Middle frontal gyrus (tissue), 1 donor: ENCODE measurements at regions not wholly inside any gene's neighbourhood (a gene's known extent, or its start where the extent isn't known, plus 50 kb on each side); places are given as distances from the start of the nearest gene placed in this dataset.

Source experiments
- DNase-seq: peaks from one replicate; pipeline ENCODE4 v3.0.0-alpha.2; 2015; ENCODE audit warnings: low spot score; ENCODE audit errors: extremely low spot score

DNA sequence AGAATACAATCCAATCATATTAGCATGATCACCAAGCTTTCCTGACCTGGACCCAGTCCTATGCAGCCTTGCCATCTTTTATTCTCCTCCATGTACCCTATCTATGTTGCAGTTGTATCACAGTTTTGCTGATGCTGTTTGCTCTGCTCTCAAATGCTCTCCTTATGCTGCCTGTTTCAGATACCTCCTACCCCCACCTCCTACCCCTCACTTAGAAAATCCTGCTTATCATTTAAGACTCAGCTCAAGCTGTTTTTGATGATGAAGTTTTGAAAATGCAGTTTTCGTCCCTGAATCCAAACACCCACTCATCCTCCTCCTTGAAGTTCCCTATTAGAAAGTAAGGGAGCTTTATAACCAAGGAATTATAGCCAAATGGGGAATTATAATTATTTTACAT is 457.4 kb upstream of the ATP2B1 start:
- DNase-seq = no peak

GRCh38 chr12:90163975-90164374 is 455.3 kb upstream of the ATP2B1 start:
- no peak for DNase-seq

DNA sequence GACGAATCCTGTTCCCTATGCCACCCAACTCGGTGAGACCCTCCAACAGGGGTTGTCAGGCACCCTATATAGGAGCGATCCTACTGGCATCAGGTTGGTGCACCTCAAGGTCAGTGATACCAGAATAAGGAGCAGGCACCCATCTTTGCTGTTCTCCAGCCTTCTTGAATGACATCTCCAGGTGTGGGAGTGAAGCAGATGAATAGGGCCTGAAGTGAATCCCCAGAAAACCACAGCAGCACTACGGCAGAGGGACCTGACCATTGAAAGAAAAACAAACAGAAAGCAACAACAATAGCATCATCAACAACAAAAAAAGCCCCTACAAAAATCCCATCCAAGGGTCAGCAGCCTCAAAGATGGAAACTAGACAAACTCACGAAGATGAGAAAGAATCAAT is 445.2 kb upstream of the ATP2B1 start:
- DNase-seq = no peak

GRCh38 chr12:90152897-90153624 is 444.4 kb upstream of the ATP2B1 start:
- no peak for DNase-seq

DNA sequence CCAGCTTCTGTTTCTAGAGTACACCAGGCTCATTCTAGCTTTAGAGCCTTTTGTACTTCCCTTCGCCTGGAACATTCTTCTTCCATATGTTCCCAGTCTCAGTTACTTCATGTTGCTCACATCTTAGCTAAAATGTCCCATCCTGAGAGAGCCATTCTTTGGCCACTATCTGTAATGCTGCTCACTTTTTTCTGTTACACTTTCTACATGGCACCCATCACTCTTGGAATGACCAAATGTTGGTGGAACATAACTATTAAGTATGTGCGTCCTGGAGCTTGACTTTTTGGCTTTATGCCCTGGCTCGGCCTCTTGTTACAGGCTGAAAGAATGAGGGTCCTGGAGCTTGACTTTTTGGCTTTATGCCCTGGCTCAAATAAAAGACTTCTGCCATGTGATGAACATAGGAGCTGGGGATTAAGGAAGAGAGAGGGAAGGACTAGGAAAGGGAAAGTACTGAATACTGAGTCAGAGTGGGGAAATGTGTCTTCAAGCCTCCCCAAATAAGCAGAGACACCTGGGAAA is 442.9 kb upstream of the ATP2B1 start:
- DNase-seq = no peak

DNA sequence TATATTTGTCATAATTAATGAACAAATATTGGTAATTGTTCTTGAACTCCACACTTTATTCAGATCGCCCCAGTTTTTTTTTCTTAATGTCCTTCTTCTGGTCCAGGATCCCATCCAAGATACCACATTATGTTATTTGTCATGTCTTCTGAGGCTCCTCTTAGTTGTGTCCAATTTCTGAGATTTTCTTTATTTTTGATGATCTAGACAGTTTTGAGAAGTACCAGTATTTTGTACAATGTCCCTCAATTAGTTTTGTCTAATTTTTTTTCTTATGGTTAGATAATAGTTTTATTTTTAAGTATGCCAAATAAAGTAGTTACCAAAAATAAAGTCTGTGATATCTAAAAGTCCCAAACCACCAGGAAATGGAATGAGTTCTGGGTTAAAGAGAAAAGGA is 440.8 kb upstream of the ATP2B1 start:
- no peak for DNase-seq

- no peak for DNase-seq
Observed at GRCh38 chr12:90129366-90130030, 420.9 kb upstream of the ATP2B1 start.

- peak; percentile 23 for DNase-seq
Observed at GRCh38 chr12:90128526-90128925, 419.9 kb upstream of the ATP2B1 start.

DNA sequence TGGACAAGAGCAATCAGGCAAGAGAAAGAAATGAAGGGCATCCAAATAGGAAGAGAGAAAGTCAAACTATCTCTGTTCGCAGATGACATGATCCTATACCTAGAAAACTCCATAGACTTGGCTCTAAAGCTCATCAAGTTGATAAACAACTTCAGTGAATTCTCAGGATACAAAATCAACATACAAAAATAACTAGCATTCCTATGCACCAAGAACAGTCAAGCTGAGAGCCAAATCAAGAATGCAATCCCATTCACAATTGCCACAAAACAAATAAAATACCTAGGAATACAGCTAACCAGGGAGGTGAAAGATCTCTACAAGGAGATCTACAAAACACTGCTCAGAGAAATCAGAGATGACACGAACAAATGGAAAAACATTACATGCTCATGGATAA is 417.5 kb upstream of the ATP2B1 start:
- no peak for DNase-seq

DNA sequence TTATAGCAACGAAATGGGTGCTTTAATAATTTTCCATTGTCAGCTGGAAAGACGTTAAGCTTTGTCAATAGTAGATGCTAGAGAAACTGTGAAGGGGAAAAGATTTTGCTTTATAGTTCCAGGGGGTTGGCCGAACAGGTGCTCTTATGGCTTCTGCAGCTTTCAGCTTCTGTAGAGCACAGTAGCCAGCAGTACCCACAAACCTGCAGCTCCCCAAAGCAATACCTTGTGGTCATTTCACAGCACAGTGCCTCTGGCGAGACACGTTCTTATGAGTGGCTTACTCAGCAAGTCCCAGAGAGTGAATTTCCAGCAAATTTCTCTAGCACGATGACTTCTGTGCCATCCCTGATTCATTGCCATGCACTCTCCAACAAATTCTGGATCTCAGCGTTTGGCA is 416.3 kb upstream of the ATP2B1 start:
- no peak for DNase-seq

GRCh38 chr12:90124289-90124688 is 415.7 kb upstream of the ATP2B1 start:
- DNase-seq = no peak

GRCh38 chr12:90122681-90123080 is 414.0 kb upstream of the ATP2B1 start:
- DNase-seq = no peak

- no peak for DNase-seq
Observed at GRCh38 chr12:90120627-90121026, 412.0 kb upstream of the ATP2B1 start.

GRCh38 chr12:90112666-90113065 is 404.0 kb upstream of the ATP2B1 start:
- DNase-seq = peak; percentile 37

DNA sequence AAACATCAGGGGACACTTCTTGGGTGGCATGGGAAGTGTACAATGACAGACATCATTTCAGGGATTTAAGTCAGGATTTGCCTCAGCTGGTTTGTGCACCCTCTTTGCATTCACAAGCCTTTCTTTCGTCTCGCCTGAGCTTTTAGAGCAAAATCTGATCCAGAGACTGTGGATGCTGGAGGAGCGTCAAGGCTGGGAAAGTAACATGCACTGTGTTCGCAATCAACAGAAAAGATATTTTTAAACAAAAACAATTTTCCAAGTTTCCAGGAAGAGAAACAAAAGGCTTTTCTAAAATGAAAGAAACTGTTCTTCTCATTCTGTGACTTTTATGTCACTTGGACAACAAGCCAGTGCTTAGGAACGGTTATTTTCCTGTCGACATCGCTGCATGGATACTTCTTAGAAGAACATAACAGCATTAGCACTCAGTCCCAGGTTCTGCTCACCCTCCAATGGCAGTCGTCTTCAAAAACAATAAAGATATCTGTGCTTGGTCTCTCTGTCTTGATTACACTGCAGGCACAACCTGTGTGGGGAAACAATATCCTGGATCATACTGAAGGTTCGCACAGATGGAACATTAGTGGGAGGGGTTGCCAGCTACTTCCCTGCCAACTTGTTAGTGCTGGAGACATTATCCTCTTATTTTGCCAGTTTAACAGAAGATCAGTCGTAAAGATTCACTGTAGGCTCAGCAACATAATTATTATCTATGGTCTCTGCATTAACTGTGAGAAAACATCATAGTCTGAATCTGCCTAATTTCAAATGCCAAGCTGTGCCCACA is 403.3 kb upstream of the ATP2B1 start:
- no peak for DNase-seq

GRCh38 chr12:90106568-90106967 is 397.9 kb upstream of the ATP2B1 start:
- DNase-seq = no peak

DNA sequence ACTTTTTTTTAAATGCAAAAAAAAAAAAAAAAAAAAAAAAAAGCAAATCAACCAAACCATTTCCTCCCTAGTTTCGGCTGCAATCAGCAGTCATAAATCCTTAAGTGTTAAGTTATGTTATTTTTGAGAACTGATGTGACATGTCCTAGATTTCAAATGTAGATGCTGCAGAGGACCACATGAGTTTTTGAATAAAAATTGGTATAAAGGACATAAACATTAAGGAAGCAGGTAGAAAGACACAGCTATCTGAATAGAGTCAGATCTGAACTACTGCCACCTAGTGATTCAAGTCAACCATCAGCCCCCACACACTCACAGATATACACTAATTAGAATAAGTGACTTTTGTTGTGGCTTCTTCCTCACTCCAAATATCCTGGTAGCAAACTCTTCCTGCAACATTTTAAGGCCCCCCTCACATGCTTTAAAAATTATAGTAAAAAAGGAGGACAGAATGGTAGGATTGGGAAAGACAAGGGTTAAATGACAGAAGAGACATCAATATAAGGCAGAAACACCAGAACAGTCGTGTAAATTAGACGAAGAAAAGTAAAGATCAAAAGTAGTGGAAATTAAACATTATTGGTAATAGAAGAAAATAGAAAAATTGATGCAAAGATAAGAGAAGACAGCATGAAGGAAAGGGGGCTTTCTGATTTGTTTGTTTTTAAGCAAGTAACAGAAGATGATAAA is 394.5 kb upstream of the ATP2B1 start:
- no peak for DNase-seq

DNA sequence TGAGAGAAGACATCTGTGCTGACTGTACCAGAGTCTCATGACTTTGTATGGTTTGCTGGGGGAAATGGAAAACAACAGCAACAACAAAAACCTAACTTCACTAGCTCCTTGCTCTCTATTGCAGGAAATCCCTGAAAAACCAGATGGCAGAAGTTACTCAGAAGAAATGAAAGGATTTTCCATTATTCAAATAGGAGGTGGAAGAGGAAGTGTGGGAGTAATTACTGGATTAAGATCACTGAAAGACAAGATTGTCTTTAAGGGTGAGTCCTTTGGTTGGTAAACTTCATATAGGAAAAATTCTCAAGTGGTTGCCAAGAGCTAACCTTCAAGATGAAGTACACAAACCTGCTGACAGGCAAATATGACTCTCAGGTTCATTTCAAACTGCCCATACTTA is 391.9 kb upstream of the ATP2B1 start:
- DNase-seq = no peak

DNA sequence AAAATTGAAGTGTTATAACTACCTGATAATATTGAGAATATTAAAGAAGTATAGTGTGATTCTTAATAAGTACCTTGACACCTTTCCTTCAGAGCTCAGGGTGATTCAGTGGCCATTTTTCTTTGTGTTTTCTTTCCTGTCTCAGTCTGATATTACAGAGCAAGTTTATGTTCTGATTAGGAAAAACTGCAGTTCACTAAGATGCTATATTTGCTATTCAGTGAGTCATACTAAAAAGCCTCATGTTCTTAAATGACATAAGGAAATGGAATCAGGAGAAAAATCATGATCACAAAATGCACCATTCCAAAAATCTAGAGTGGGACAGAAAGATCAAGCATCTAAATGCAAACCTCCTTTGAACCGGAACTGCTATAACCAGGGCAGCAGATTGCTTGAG is 390.6 kb upstream of the ATP2B1 start:
- no peak for DNase-seq

GRCh38 chr12:90098132-90098779 is 389.6 kb upstream of the ATP2B1 start:
- DNase-seq = no peak

DNA sequence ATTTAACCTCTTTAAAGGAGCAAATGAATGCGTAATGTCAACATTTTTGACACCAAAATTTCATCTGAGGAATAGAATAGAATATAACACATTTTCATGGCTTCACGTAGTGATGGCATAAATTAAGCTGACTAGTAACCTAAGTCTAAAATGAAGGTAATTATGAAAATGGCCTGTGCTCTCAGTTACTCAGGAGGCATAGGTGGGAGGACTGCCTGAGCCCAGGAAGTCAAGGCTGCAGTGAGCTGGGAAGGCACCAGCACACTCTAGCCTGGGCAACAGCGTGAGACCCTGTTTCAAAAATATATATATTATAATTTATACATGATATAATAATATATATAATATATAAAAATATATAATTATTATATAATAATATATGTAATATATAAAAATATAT is 383.2 kb upstream of the ATP2B1 start:
- DNase-seq = no peak
